PC-3 (cell line): ENCODE measurements at regions not wholly inside any gene's neighbourhood (a gene's known extent, or its start where the extent isn't known, plus 50 kb on each side); places are given as distances from the start of the nearest gene placed in this dataset.

ENCODE experiments used
- ATAC-seq: fragments of 200-7000 bp; cut with Tn5 transposase; 2 replicates; pipeline ENCODE4 v1.9.1; 2020; ENCODE audit warnings: mild to moderate bottlenecking, moderate library complexity
- BruUV-seq: library from RNA; stranded (reverse); fragments of 400-500 nt; replicated peaks from 2 replicates; lab custom pipeline; 2021; lab: Mats Ljungman, UMichigan
- CTCF ChIA-PET: fragments of 300-600 bp; sonication (Branson Sonifier 250); formaldehyde crosslinking; loops from one replicate; lab custom pipeline; 2022; ENCODE audit warnings: antibody characterized with exemption; lab: Charles Lee
- POLR2A ChIA-PET: fragments of 300-600 bp; sonication (Branson Sonifier 250); formaldehyde crosslinking; loops from one replicate; lab custom pipeline; 2022; ENCODE audit warnings: antibody characterized with exemption; ENCODE audit not compliant: unreplicated experiment; lab: Charles Lee
- DNase-seq: peaks from one replicate; pipeline ENCODE4 v3.0.0-alpha.2; 2015
- H2AFZ ChIP-seq: fragments of 300-600 bp; sonication (generic); 2 replicates; pipeline ENCODE4 v1.6.0; 2016; ENCODE audit warnings: antibody characterized with exemption, low read length
- H3F3A ChIP-seq: fragments of 300-600 bp; sonication (generic); one replicate; pipeline ENCODE4 v1.6.0; 2017; ENCODE audit warnings: antibody characterized with exemption, low read length, control low read depth, mild to moderate bottlenecking; ENCODE audit not compliant: unreplicated experiment
- H3K27ac ChIP-seq: fragments of 300-600 bp; sonication (generic); 2 replicates; pipeline ENCODE4 v1.5.1; 2016; ENCODE audit warnings: mild to moderate bottlenecking, low read length
- H3K27me3 ChIP-seq: fragments of 300-600 bp; sonication (generic); 2 replicates; pipeline ENCODE4 v1.6.1; 2016; ENCODE audit warnings: low read length, mixed read lengths
- H3K36me3 ChIP-seq: fragments of 300-600 bp; sonication (generic); 2 replicates; pipeline ENCODE4 v1.6.1; 2016; ENCODE audit warnings: low read depth, mixed run types, low read length, mixed read lengths
- H3K4me1 ChIP-seq: fragments of 300-600 bp; sonication (generic); 2 replicates; pipeline ENCODE4 v1.5.1; 2016; ENCODE audit warnings: low read length; ENCODE audit not compliant: insufficient read depth
- H3K4me2 ChIP-seq: fragments of 300-600 bp; sonication (generic); 2 replicates; pipeline ENCODE4 v1.6.0; 2016; ENCODE audit warnings: low read length
- H3K4me3 ChIP-seq: fragments of 300-600 bp; sonication (generic); 2 replicates; pipeline ENCODE4 v1.5.1; 2016; ENCODE audit warnings: mild to moderate bottlenecking, low read length, mixed read lengths
- H3K79me2 ChIP-seq: fragments of 300-600 bp; sonication (generic); 2 replicates; pipeline ENCODE4 v1.6.1; 2017; ENCODE audit warnings: low read length, mixed read lengths
- H3K9ac ChIP-seq: fragments of 300-600 bp; sonication (generic); 2 replicates; pipeline ENCODE4 v1.6.0; 2016; ENCODE audit warnings: mild to moderate bottlenecking, low read length
- H3K9me2 ChIP-seq: fragments of 300-600 bp; sonication (generic); replicated peaks from 2 replicates; pipeline ENCODE4 v1.6.1; 2016; ENCODE audit warnings: mixed run types, low read length, mixed read lengths
- H3K9me3 ChIP-seq: fragments of 300-600 bp; sonication (generic); 2 replicates; pipeline ENCODE4 v1.6.1; 2016; ENCODE audit warnings: low read length, mixed read lengths
- H4K20me1 ChIP-seq: fragments of 300-600 bp; sonication (generic); 2 replicates; pipeline ENCODE4 v1.6.1; 2016; ENCODE audit warnings: low read length, mixed read lengths
- EZH2 ChIP-seq: fragments of 300-600 bp; sonication (generic); IDR thresholded peaks from one replicate; pipeline ENCODE4 v1.6.1; 2017; ENCODE audit warnings: antibody characterized with exemption, mild to moderate bottlenecking, low read length; ENCODE audit not compliant: unreplicated experiment
- EZH2phosphoT487 ChIP-seq: fragments of 300-600 bp; sonication (generic); IDR thresholded peaks from 2 replicates; pipeline ENCODE4 v1.6.1; 2018; ENCODE audit warnings: mild to moderate bottlenecking, antibody characterized with exemption, low read length, borderline replicate concordance
- intact Hi-C: fragments of 100-400 bp; cut with micrococcal nuclease; formaldehyde crosslinking; loops from 2 replicates; pipeline ENCODE4 v1.9.0; 2023
- TF ChIP-seq, protein P1 (sequence below): fragments of 300-600 bp; sonication (generic); conservative IDR thresholded peaks from 2 replicates; pipeline ENCODE4 v1.5.1; 2017; ENCODE audit warnings: antibody characterized with exemption, low read depth, mild to moderate bottlenecking, low read length

DNA sequence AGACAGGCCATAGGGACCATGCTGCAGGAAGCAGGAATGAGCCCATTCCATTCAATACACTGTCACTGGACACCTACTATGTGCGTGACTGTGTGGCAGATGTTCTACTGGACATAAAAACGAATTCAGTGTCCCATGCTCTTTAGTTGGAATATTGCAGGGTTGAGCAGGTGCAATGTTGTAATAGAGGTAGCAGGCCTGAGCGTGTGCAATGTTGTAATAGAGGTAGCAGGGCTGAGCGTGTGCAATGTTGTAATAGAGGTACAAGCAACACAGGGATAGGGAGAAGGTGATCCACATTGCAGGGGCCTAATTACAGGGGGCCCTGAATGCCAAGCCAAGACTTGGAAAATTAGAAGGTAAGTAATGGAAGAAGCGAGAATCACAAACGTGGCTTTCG, 261.4 kb upstream of the HES1 start:
- Histone ChIP-seq H3K9ac (no peak overlapping the region), H3K27me3 (no peaks in the 10 kb centered on the region), H2AFZ (no peak overlapping the region), H3K79me2 (no peaks in the 10 kb centered on the region), H3K4me1 (peaks cover 50% of the 10 kb centered on the region), H4K20me1 (no peaks in the 10 kb centered on the region), H3K9me2 (no peaks in the 10 kb centered on the region), H3K9me3 (no peaks in the 10 kb centered on the region), H3K27ac (no peak overlapping the region), H3K4me3 (no peak overlapping the region), H3K4me2 (no peak overlapping the region), H3K36me3 (no peaks in the 10 kb centered on the region), H3F3A (no peaks in the 10 kb centered on the region)
- ATAC-seq (no peak), DNase-seq (no peak)
- POLR2A ChIA-PET: no interaction called here
- CTCF ChIA-PET: no interaction called here
- TF ChIP-seq EZH2: no peak
- TF ChIP-seq, protein P1, sequence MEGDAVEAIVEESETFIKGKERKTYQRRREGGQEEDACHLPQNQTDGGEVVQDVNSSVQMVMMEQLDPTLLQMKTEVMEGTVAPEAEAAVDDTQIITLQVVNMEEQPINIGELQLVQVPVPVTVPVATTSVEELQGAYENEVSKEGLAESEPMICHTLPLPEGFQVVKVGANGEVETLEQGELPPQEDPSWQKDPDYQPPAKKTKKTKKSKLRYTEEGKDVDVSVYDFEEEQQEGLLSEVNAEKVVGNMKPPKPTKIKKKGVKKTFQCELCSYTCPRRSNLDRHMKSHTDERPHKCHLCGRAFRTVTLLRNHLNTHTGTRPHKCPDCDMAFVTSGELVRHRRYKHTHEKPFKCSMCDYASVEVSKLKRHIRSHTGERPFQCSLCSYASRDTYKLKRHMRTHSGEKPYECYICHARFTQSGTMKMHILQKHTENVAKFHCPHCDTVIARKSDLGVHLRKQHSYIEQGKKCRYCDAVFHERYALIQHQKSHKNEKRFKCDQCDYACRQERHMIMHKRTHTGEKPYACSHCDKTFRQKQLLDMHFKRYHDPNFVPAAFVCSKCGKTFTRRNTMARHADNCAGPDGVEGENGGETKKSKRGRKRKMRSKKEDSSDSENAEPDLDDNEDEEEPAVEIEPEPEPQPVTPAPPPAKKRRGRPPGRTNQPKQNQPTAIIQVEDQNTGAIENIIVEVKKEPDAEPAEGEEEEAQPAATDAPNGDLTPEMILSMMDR: no peak
- no peak for TF ChIP-seq EZH2phosphoT487
- BruUV-seq: no TSS peak
- intact Hi-C loops: loop anchor here (5.0 kb wide), 1 partner anchor 448 kb away; no protein-coding TSS in a partner anchor

DNA sequence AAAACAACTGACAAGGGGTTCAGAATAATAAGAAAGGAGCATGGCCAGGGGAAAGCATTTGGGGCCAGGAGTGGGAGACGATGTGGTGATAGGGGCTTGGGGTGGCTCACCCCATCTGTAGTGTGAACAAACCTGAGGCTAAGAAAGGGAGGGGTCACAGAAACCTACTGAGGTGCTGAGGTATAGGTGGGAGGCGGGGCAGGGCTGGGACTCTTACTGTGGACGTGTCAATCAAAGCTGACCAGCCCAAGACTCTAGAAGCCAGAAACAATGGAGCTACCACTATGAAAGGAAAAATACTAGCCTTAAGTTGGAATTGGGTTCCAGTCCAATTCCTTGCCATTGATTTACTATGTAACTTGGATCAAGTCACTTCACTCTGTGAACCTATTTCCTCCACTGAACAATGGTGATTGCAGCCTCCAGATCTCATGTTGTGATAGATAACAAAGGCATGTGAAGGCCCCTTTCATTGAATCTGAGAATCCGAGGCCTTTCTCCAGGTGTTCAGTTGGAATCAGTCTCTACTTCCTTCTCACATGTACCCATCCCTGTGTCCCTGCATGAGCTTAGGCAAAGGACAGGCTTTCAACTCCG, 260.9 kb upstream of the HES1 start:
- DNase-seq (no peak), ATAC-seq (no peak)
- Histone ChIP-seq H4K20me1 (no peaks in the 10 kb centered on the region), H3F3A (no peaks in the 10 kb centered on the region), H3K9me2 (no peaks in the 10 kb centered on the region), H3K4me2 (no peak overlapping the region), H3K9me3 (no peaks in the 10 kb centered on the region), H3K27me3 (no peaks in the 10 kb centered on the region), H3K9ac (no peak overlapping the region), H3K27ac (no peak overlapping the region), H3K36me3 (no peaks in the 10 kb centered on the region), H3K4me3 (no peak overlapping the region), H3K4me1 (peaks cover 47% of the 10 kb centered on the region), H3K79me2 (no peaks in the 10 kb centered on the region), H2AFZ (no peak overlapping the region)
- ChIA-PET CTCF (no interaction called here), POLR2A (no interaction called here)
- no peak for TF ChIP-seq EZH2
- TF ChIP-seq EZH2phosphoT487: no peak
- TF ChIP-seq, protein P1: no peak
- intact Hi-C loops: loop anchor here (5.0 kb wide), 1 partner anchor 447 kb away; no protein-coding TSS in a partner anchor
- BruUV-seq: no TSS peak

DNA sequence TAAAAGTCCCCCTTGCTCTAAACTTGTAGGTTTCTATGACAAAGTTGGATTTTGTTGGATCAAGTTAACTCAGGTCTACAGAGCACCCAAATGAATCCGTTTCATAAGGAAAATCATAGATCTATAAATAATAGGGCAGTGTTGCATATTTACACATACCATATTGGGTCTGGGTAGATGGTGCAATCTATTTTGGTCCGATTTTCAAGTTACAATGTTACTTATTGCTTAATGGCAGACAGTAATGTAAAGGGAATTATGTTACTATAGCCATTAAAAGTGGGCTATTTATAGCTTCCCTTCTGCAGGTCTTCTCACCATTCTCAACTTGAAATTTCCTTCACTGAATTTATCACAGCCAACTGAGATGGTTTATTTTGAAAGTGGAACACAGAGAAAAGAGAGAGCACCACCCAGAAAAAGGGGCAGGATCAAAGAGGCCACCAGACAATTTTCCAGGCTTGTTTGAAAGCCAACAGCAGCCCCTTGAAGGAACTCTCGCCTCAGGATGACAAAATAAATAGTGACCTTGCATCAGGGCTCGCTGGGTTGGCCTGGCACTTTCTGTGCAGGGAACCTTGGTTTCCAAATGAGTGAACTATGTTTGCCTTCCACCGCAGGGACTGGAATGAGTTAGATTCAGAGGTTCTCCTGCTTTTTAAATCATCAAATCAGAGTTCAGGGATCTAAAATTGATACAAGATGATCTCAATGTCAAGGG, 260.2 kb upstream of the HES1 start:
- Histone ChIP-seq H3K36me3 (no peaks in the 10 kb centered on the region), H3F3A (no peaks in the 10 kb centered on the region), H4K20me1 (no peaks in the 10 kb centered on the region), H3K79me2 (no peaks in the 10 kb centered on the region), H3K9me2 (no peaks in the 10 kb centered on the region), H3K9ac (no peak overlapping the region), H3K27ac (no peak overlapping the region), H3K4me1 (peaks cover 41% of the 10 kb centered on the region), H3K9me3 (no peaks in the 10 kb centered on the region), H3K27me3 (no peaks in the 10 kb centered on the region), H2AFZ (no peak overlapping the region), H3K4me2 (no peak overlapping the region), H3K4me3 (no peak overlapping the region)
- TF ChIP-seq, protein P1: no peak
- no peak for TF ChIP-seq EZH2
- TF ChIP-seq EZH2phosphoT487: no peak
- CTCF ChIA-PET: no interaction called here
- BruUV-seq: no TSS peak
- POLR2A ChIA-PET: no interaction called here
- intact Hi-C loops: no loop called here
- ATAC-seq: no peak
- DNase-seq: no peak
